Muscle layer of duodenum (tissue), 2 donors: ENCODE measurements at regions not wholly inside any gene's neighbourhood (a gene's known extent, or its start where the extent isn't known, plus 50 kb on each side); places are given as distances from the start of the nearest gene placed in this dataset.
A peak's percentile ranks its signal among the peaks of the same experiment; 100 is the strongest.
"Not testable (repeated sequence)": the region's sequence is repeated elsewhere in the genome, so short reads cannot be mapped to it uniquely, and the experiment has no call there.

Experiments
- H3K27ac ChIP-seq: one replicate; pipeline ENCODE4 v1.7.0; 2013; ENCODE audit warnings: mild to moderate bottlenecking, low read length
- H3K27me3 ChIP-seq: one replicate; pipeline ENCODE4 v1.7.0; 2013; ENCODE audit warnings: low read depth, mild to moderate bottlenecking, control low read depth, low read length
- H3K36me3 ChIP-seq, 2 donors: one replicate each; pipeline ENCODE4 v1.7.0; 2013; ENCODE audit warnings: low read length in 2 of 2, control low read depth in 1 of 2, mild to moderate bottlenecking in 1 of 2; ENCODE audit not compliant: insufficient read depth in 2 of 2, control insufficient read depth in 1 of 2
- H3K4me1 ChIP-seq, 2 donors: one replicate each; pipeline ENCODE4 v1.7.0; 2013; ENCODE audit warnings: low read length in 2 of 2, mild to moderate bottlenecking in 2 of 2, control low read depth in 1 of 2, moderate library complexity in 1 of 2; ENCODE audit not compliant: insufficient read depth in 2 of 2, control insufficient read depth in 1 of 2
- H3K4me3 ChIP-seq, 2 donors: one replicate each; pipeline ENCODE4 v1.7.0; 2013; ENCODE audit warnings: low read length in 2 of 2, low read depth in 1 of 2, mild to moderate bottlenecking in 1 of 2
- H3K9me3 ChIP-seq, 2 donors: one replicate each; pipeline ENCODE4 v1.7.0; 2013; ENCODE audit warnings: low read length in 2 of 2, control low read depth in 1 of 2, mild to moderate bottlenecking in 1 of 2; ENCODE audit not compliant: control insufficient read depth in 1 of 2
- donor health status: healthy.

DNA sequence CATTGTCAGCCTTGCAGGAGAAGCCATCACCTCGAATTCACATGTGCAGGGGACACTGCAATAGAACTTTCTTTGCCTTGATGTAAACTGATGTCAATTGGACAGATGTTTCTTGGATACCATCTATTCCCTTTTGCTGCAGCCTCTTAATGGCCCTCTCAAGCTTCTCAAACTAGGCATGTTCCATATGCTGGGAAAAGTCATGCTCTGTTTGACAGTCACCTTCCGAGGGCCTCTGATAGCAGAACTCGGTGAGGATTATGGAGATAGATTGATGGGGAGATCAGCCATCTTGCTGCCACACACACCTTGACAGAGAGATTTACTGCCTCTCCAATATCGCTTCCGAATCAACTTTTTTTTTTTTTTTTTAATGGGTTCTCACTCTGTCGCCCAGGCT is 145.8 kb upstream of the NUDT4 start:
- no peaks in the 10 kb centered on the region for H3K36me3 ChIP-seq
- H3K4me1 ChIP-seq, result no peaks in the 10 kb centered on the region
- H3K9me3 ChIP-seq, result no peaks in the 10 kb centered on the region
- no peaks in the 10 kb centered on the region for H3K27me3 ChIP-seq
- H3K27ac ChIP-seq, result no peak overlapping the region
- no peak overlapping the region for H3K4me3 ChIP-seq

DNA sequence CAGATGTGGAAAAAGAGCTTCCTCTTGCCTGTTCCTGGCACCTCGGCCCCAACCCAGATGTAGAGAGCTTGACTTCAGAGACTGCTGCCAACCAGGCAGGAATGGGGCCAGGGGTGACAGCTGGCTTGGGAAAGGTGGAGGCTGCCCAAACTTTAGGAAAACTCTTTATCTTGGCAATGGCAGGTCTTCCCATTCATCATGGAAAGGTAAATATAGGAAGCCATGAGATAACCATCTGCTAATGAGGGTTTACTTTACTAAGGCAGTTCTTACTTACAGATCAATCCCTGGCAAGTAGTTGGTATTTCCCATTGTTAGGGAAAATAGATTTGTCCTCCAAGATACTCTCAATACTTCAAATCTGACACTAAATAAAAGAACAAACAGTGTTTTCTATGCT is 143.1 kb upstream of the NUDT4 start:
- Histone ChIP-seq H3K4me1 (no peaks in the 10 kb centered on the region), H3K9me3 (peaks cover 0 to 4% of the 10 kb centered on the region in 2 donors), H3K4me3 (no peak overlapping the region), H3K27me3 (no peaks in the 10 kb centered on the region), H3K27ac (no peak overlapping the region), H3K36me3 (no peaks in the 10 kb centered on the region)

DNA sequence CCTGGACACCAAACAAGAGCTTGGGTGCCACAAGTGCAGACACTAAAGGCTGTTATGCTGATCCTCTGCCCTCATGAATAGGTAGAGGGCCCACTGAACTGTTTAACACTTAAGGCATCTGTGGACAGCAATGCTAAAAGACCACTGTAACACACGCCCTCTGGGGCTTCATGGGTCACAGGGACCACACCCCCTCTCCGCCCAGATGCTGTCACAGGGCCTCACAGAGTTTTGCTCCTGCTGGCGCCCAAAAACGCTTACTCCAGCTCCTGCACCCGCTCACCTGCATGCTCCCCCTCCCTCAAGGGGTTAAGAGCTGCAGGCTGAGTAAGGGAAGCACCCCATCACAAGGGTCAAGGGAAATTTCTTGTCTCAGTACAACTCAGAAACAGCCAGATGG is 141.8 kb upstream of the NUDT4 start:
- no peak overlapping the region for H3K4me3 ChIP-seq
- H3K27ac ChIP-seq, result no peak overlapping the region
- no peaks in the 10 kb centered on the region for H3K27me3 ChIP-seq
- no peaks in the 10 kb centered on the region for H3K4me1 ChIP-seq
- no peaks in the 10 kb centered on the region for H3K36me3 ChIP-seq
- H3K9me3 ChIP-seq, result peaks cover 0 to 5% of the 10 kb centered on the region in 2 donors

DNA sequence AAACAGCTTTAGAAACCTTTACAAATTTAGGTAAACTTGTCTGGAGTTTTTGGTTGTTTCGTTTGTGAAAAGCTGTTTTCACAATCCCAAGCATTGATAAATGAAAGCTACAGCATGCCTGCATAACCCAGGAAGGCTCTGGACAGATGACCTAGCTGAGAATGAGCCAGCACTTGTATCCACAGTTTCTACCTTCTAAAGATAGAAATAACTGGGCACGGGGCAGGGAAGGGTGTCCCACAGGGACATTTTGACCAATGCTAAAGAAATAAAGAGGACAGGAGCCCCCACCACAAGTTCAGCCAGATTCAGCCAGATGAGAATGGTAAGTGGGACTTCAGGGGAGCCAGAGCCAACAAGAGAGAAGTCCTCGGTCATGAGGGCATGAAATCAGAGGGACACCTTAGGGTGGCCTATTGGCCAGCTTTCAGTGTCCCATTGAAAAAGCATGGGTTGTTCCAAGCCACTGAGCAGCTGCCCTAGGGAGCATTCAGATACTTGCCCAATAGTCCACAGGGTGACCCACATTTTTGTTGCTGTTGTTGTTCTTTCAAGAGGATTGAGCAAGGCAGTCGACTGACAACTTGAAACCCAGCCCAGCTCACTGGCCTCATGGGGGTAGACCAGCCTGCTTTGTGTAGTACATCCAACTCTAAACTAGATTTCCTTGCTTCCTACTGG is 140.3 kb upstream of the NUDT4 start:
- Histone ChIP-seq H3K9me3 (peaks cover 0 to 5% of the 10 kb centered on the region in 2 donors), H3K4me3 (no peak overlapping the region), H3K36me3 (no peaks in the 10 kb centered on the region), H3K4me1 (no peaks in the 10 kb centered on the region), H3K27me3 (no peaks in the 10 kb centered on the region), H3K27ac (no peak overlapping the region)

DNA sequence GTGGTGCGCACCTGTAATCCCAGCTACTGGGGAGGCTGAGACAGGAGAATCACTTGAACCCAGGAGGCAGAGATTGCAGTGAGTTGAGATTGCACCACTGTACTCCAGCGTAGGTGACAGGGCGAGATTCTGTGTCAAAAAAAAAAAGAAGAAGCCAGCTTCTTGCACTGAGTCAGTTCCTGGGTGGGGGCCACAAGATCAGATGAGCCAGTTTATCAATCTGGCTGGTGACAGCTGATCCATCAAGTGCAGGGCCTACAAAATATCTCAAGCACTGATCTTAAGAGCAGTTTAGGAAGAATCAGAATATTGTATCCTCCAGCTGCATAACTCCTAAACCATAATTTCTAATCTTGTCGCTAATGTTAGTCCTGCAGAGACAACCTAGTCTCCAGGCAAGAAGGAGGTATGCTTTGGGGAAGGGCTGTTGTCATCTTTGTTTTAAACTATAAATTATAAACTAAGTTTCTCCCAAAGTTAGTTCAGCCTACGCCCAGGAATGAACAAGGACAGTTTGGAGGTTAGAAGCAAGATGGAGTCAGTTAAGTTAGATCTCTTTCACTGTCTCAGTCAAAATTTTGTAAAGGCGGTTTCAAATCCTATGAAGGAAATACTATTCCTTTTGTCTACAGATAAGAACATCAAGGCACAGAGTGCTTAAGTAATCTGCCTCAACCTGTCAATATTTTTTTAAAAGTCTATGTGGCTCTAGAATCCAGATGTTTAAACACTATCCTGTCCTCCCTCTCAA is 139.0 kb upstream of the NUDT4 start:
- H3K27me3 ChIP-seq, H3K9me3 ChIP-seq, H3K4me3 ChIP-seq, H3K4me1 ChIP-seq, H3K27ac ChIP-seq, H3K36me3 ChIP-seq: not testable (repeated sequence)

DNA sequence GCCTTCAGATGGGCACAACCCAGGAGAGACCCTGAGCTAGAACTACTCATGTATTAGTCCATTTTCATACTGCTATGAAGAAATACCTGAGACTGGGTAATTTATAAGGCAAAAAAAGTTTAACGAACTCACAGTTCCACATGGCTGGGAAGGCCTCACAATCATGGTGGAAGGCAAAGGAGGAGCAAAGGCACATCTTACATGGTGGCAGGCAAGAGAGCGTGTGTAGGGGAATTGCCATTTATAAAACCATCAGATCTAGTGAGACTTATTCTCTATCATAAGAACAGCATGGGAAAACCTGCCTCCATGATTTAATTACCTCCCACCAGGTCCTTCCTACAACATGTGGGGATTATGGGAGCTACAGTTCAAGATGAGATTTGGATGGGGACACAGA is 137.9 kb upstream of the NUDT4 start:
- not testable (repeated sequence) for H3K27me3 ChIP-seq, H3K4me3 ChIP-seq, H3K27ac ChIP-seq, H3K36me3 ChIP-seq, H3K9me3 ChIP-seq
- peaks cover 6 to 14% of the 10 kb centered on the region in 2 donors for H3K4me1 ChIP-seq

DNA sequence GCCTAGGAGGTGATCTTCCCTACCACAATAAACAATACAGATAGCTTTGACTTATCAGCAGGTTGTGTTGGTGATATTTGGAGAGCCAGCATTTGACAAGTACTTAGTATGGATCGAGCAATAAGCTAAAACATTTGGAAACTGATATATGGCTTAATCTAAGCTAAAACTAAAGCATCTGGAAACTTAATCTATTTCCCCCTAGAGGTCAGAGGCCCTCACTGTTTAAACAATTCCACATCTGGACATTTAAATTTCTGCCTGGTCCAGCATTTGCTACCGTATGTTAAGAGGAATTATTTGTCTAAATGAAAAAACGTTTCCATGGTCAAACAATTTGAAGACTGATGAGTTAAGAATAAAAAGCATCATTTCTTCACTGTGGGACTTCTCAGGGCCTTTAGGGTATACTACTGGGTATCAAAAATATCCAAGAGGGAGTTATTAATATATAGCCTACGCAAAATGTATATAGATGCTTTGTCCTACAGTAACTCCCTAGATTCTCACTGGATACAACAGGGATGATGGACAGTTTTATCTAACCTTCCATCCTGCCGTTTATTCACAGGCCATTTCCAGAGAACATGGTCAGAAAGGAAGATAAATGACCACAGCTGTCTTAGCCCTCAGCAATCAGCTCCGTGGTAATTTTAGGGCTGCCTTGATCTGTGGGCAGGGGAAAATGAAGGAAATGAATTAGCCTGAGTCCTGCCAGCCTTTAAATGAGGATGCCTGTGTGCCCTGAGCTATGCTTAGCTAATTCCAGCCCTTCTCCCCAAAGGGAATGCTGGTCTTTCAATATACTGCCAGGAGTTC is 135.4 kb upstream of the NUDT4 start:
- H3K4me3 ChIP-seq, result no peak overlapping the region
- no peaks in the 10 kb centered on the region for H3K36me3 ChIP-seq
- H3K27ac ChIP-seq, result no peak overlapping the region
- H3K4me1 ChIP-seq, result peaks cover 6 to 14% of the 10 kb centered on the region in 2 donors
- peaks cover 0 to 5% of the 10 kb centered on the region in 2 donors for H3K9me3 ChIP-seq
- H3K27me3 ChIP-seq, result no peaks in the 10 kb centered on the region

DNA sequence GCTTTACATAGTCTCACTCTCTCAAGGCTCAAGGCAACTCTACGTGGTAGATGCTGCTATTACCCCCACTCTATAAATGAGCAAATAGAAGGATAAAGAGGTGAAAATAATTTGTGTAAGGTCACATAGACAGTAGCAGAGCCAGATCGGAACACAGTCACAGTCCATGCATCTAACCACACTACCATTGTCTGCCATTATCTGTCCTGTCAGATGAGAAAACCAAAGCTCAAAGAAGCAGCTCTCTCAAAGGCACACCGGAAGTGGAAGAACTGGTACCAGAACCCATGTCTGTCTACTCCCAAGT is 134.4 kb upstream of the NUDT4 start:
- H3K4me3 ChIP-seq, result no peak overlapping the region
- H3K9me3 ChIP-seq, result peaks cover 0 to 5% of the 10 kb centered on the region in 2 donors
- H3K27me3 ChIP-seq, result no peaks in the 10 kb centered on the region
- H3K4me1 ChIP-seq, result peaks cover 6 to 14% of the 10 kb centered on the region in 2 donors
- no peaks in the 10 kb centered on the region for H3K36me3 ChIP-seq
- H3K27ac ChIP-seq, result no peak overlapping the region

DNA sequence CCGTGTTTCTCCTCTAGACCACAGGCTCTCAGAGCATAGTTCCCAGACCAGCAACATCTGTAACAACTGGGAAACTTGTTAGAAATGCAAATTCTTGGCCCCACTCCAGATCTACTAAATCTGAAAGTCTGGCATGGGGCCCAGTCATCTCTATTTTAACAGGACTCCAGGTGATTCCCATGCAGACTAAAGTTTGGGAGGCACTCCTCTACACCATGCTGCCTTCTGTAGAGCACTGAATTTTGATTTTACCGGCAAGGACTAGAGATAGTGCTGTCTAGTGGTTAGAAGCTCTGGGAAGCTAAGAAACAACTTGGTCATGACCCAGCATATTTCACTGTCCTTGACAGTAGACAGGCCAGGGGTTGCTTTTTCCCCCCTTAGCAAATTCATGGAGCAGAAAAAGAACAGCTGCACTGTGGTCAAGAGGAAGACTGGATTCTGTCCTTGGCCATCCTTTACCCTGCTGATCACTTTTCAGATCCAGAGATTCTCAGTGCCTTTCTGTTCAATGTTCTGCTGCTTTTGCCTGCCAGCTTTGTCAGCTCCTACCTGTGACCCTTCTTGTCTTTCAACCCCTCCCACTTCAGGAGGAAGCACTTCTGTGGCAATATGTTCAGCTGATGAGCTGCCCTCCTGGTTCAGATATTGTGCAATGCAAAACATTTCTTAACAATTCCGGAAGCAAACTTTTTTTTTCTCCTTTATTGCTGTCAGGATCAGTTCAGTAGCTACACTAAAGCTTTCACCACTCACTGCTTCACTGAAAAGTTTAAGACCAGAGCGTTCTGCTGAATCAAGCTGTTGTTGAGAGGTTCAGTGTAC is 133.8 kb upstream of the NUDT4 start:
- no peaks in the 10 kb centered on the region for H3K36me3 ChIP-seq
- peak overlapping the region; percentile 36 for H3K27ac ChIP-seq
- peak overlapping the region in 1 of 2 donors; percentile 2 for H3K4me3 ChIP-seq
- peaks cover 0 to 5% of the 10 kb centered on the region in 2 donors for H3K9me3 ChIP-seq
- H3K4me1 ChIP-seq, result peaks cover 6 to 14% of the 10 kb centered on the region in 2 donors
- no peaks in the 10 kb centered on the region for H3K27me3 ChIP-seq

DNA sequence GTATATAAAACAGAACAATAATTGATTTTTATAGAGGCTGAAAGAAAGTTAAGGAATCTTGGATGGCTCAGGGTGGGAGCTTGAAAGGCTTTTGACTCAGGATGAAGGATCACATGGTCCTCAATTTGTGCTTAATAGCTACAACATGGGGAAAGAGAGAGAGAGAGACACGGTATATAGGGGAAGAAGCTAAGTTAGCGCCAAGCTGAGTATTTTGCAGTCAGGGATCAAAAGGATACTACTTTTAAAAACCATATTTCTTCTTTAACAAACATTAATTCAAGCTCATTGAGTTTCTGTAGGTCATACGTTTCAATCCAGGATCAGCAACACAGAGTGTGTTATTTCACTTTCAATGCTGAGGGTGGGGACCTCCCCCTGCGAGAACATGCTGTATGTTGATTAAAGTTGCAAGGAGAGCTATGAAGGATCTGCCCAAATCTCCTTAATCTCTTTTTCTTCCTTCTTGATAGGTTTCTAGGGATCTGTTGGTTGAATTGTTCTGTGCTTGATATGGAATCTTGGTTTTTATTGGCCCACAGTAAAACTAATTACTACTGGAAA is 133.1 kb upstream of the NUDT4 start:
- Histone ChIP-seq H3K36me3 (no peaks in the 10 kb centered on the region), H3K9me3 (peaks cover 0 to 1% of the 10 kb centered on the region in 2 donors), H3K4me1 (peaks cover 6 to 14% of the 10 kb centered on the region in 2 donors), H3K27me3 (no peaks in the 10 kb centered on the region), H3K27ac (peak overlapping the region; percentile 36), H3K4me3 (peak overlapping the region in 1 of 2 donors; percentile 2)
